ENCODE measurements at regions not wholly inside any gene's neighbourhood (a gene's known extent, or its start where the extent isn't known, plus 50 kb on each side); places are given as distances from the start of the nearest gene placed in this dataset.

DNA sequence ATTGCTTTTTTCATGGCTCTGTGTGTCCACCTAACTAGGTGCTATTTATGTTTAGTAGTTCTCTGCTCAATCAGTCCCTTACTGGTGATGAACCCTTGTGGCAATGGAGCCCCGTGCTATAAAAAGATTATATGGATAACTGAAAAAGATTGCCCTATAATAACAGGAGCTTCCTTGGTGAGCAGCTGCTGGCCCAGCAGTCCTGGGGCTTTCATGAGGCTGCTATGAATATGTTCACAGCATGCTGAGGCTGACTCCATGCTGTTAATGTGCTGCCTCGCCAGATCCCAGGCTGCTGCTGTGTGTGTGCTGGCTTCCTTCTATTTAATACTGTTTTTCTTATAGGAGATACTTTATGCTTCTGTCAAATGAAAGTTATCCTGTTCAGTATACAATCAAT is 357.5 kb downstream of the TAF11L14 start:
- TF ChIP-seq, protein P1, sequence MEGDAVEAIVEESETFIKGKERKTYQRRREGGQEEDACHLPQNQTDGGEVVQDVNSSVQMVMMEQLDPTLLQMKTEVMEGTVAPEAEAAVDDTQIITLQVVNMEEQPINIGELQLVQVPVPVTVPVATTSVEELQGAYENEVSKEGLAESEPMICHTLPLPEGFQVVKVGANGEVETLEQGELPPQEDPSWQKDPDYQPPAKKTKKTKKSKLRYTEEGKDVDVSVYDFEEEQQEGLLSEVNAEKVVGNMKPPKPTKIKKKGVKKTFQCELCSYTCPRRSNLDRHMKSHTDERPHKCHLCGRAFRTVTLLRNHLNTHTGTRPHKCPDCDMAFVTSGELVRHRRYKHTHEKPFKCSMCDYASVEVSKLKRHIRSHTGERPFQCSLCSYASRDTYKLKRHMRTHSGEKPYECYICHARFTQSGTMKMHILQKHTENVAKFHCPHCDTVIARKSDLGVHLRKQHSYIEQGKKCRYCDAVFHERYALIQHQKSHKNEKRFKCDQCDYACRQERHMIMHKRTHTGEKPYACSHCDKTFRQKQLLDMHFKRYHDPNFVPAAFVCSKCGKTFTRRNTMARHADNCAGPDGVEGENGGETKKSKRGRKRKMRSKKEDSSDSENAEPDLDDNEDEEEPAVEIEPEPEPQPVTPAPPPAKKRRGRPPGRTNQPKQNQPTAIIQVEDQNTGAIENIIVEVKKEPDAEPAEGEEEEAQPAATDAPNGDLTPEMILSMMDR (conservative IDR thresholded peaks at IDR 0.05 in 1 of 2, IDR thresholded peaks at IDR 0.05 in 1 of 2; ENCODE audit: low read depth in 1 of 2, low read length in 2 of 2) = no peak
- TF ChIP-seq EZH2 (IDR thresholded peaks at IDR 0.05; ENCODE audit: low read length, missing control alignments) = no peak
